SK-N-MC (cell line): ENCODE measurements at regions not wholly inside any gene's neighbourhood (a gene's known extent, or its start where the extent isn't known, plus 50 kb on each side); places are given as distances from the start of the nearest gene placed in this dataset.

Experiments
- EZH2 ChIP-seq: fragments of 200-600 bp; sonication (generic); IDR thresholded peaks from one replicate; pipeline ENCODE4 v1.6.1; 2017; ENCODE audit warnings: antibody characterized with exemption
- POLR2AphosphoS5 ChIP-seq: IDR thresholded peaks from 2 replicates; pipeline ENCODE4 v1.6.1; 2012; ENCODE audit warnings: mild to moderate bottlenecking, low read depth, low read length, borderline replicate concordance

- TF ChIP-seq POLR2AphosphoS5 (no peak), EZH2 (no peak)
These were observed 141.5 kb upstream of the ERCC6L2 start for GRCh38 chr9:95733741-95734666.
